ENCODE measurements at regions not wholly inside any gene's neighbourhood (a gene's known extent, or its start where the extent isn't known, plus 50 kb on each side); places are given as distances from the start of the nearest gene placed in this dataset.

DNA sequence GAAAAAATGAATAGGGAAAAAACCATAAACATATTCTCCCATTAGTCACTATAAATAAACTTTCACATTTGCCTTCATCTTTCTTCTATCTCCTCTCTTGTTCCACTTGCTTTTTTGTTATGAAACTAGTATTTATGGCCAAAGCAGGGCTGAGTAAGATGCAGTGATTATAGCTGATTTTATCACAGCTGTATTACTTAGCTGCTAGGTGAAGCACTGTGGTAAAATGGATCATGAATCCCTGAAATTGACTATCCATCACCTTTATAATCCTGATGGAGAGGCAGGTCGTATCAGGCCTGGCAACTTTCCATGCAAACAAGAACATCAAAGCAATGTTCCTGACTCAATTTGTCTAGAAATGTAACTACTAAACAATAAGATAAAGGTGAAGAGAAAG lies 471.6 kb downstream of the TUSC7 start:
- H3K36me3 ChIP-seq (ENCODE audit: control insufficient read depth, insufficient read depth, low read length) = no peaks in the 10 kb centered on the region

DNA sequence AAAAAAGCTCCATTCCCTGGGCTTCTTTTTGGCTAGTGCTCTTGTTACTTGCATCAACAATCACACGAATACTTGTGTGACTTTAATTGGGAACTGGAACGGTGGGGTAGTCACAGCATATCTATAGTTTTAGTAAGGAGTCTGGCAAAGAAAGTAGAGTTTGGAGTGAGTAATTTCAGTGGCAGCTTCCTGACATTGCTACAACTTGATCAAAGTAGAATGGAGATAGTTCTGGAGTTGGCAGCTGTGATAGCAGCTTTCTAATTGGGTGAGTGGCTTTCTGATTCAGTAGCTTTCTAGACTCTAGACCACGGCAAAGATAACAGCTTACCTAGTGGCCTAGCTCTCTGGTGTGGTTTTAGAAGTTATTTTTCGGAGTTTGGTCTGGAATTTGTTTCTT lies 475.0 kb downstream of the TUSC7 start:
- H2AFZ ChIP-seq = no peak overlapping the region
- no peaks in the 10 kb centered on the region for H3K36me3 ChIP-seq (ENCODE audit: control insufficient read depth, insufficient read depth, low read length)
- H3K27ac ChIP-seq = no peak overlapping the region
- no peak for TF ChIP-seq CTCF (IDR thresholded peaks at IDR 0.05)
- no peaks in the 10 kb centered on the region for H3K4me1 ChIP-seq
- no peaks in the 10 kb centered on the region for H3K79me2 ChIP-seq
- H3K4me3 ChIP-seq (ENCODE audit: low read depth, low read length) = no peak overlapping the region
- no peaks in the 10 kb centered on the region for H3K27me3 ChIP-seq (ENCODE audit: control insufficient read depth, insufficient read depth, low read length)
- no peak overlapping the region for H3K4me2 ChIP-seq (ENCODE audit: low read length)
- H3K9me3 ChIP-seq (ENCODE audit: control insufficient read depth, low read length) = no peaks in the 10 kb centered on the region
- no peak overlapping the region for H3K9ac ChIP-seq

More for the DNA sequence above, 471.6 kb downstream of the TUSC7 start:
- no peak overlapping the region for H3K4me3 ChIP-seq (ENCODE audit: low read depth, low read length)
- no peaks in the 10 kb centered on the region for H3K79me2 ChIP-seq
- H3K4me2 ChIP-seq (ENCODE audit: low read length) = no peak overlapping the region
- no peaks in the 10 kb centered on the region for H3K4me1 ChIP-seq
- TF ChIP-seq CTCF (IDR thresholded peaks at IDR 0.05) = no peak
- no peak overlapping the region for H3K9ac ChIP-seq
- no peaks in the 10 kb centered on the region for H3K27me3 ChIP-seq (ENCODE audit: control insufficient read depth, insufficient read depth, low read length)
- H3K27ac ChIP-seq = no peak overlapping the region
- no peak overlapping the region for H2AFZ ChIP-seq
- no peaks in the 10 kb centered on the region for H3K9me3 ChIP-seq (ENCODE audit: control insufficient read depth, low read length)

DNA sequence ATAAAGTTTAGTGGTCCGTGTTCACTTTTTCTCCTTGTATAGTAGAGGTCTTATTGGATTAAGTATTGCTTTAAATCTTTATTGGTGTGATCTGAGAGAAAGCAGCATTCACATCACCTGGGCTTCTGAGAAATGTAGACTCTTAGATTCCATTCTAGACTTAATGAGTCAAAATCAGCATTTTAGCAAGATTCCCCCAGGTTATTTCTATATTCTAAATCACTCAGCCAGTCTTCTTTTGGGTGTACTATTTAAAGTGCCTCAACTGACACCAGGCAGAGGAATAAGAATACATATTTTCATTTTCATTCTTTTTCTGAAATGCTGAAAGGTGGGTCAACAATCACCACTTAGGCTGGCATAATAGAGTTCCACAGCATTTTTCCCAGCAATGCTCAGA lies 481.7 kb downstream of the TUSC7 start:
- H2AFZ ChIP-seq = no peak overlapping the region
- H3K9ac ChIP-seq = no peak overlapping the region
- H3K27me3 ChIP-seq (ENCODE audit: control insufficient read depth, insufficient read depth, low read length) = no peaks in the 10 kb centered on the region
- no peak overlapping the region for H3K4me3 ChIP-seq (ENCODE audit: low read depth, low read length)
- H3K36me3 ChIP-seq (ENCODE audit: control insufficient read depth, insufficient read depth, low read length) = no peaks in the 10 kb centered on the region
- H3K4me2 ChIP-seq (ENCODE audit: low read length) = no peak overlapping the region
- no peak overlapping the region for H3K27ac ChIP-seq
- no peaks in the 10 kb centered on the region for H3K79me2 ChIP-seq
- H3K4me1 ChIP-seq = no peaks in the 10 kb centered on the region
- no peaks in the 10 kb centered on the region for H3K9me3 ChIP-seq (ENCODE audit: control insufficient read depth, low read length)
- TF ChIP-seq CTCF (IDR thresholded peaks at IDR 0.05) = no peak

- Histone ChIP-seq H3K4me3 (ENCODE audit: low read depth, low read length) (no peak overlapping the region), H3K79me2 (no peaks in the 10 kb centered on the region)
These were observed 483.3 kb downstream of the TUSC7 start for GRCh38 chr3:117192888-117193287.

More at GRCh38 chr3:117192888-117193287, 483.3 kb downstream of the TUSC7 start:
- H3K4me1 ChIP-seq = no peaks in the 10 kb centered on the region
- H3K9me3 ChIP-seq (ENCODE audit: control insufficient read depth, low read length) = no peaks in the 10 kb centered on the region
- H3K9ac ChIP-seq = no peak overlapping the region
- no peak overlapping the region for H2AFZ ChIP-seq
- no peaks in the 10 kb centered on the region for H3K36me3 ChIP-seq (ENCODE audit: control insufficient read depth, insufficient read depth, low read length)
- H3K4me2 ChIP-seq (ENCODE audit: low read length) = no peak overlapping the region
- no peak overlapping the region for H3K27ac ChIP-seq
- H3K27me3 ChIP-seq (ENCODE audit: control insufficient read depth, insufficient read depth, low read length) = no peaks in the 10 kb centered on the region
- TF ChIP-seq CTCF (IDR thresholded peaks at IDR 0.05) = no peak

Measured in parathyroid adenoma (tissue), 2 donors.